HG02840 (cell line): ENCODE measurements at regions not wholly inside any gene's neighbourhood (a gene's known extent, or its start where the extent isn't known, plus 50 kb on each side); places are given as distances from the start of the nearest gene placed in this dataset.

Experiments
- ATAC-seq: cut with Tn5 transposase; IDR thresholded peaks from one replicate; pipeline ENCODE4 v1.9.1; 2021; ENCODE audit warnings: mild to moderate bottlenecking, moderate library complexity, moderate number of reproducible peaks; ENCODE audit not compliant: unreplicated experiment, low FRiP score

- ATAC-seq, result peak; percentile 72
These were observed 585.1 kb downstream of the TLE4 start for GRCh38 chr9:80156756-80157472.

- no peak for ATAC-seq
These were observed 584.5 kb downstream of the TLE4 start for GRCh38 chr9:80156262-80156661.

GRCh38 chr9:80147866-80148265 is 576.1 kb downstream of the TLE4 start:
- no peak for ATAC-seq

DNA sequence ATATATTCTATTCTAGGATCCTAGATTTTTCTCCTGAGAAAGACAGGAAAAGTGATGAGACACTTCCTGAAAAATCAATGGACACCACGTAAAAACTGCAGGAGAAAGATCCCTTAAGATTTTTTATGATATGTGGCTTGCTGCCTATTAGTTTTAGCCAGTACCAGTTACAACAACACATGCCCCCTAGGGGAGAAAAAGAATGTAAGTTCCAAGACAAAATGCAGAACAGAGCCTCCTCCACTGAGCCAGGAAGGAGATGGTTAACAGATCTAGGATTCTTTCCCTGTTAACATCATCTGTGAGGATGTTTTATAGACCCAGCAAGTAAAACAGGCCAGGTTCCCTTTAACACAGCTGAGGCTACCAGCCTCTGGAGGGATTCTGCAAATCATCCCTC is 574.7 kb downstream of the TLE4 start:
- no peak for ATAC-seq

DNA sequence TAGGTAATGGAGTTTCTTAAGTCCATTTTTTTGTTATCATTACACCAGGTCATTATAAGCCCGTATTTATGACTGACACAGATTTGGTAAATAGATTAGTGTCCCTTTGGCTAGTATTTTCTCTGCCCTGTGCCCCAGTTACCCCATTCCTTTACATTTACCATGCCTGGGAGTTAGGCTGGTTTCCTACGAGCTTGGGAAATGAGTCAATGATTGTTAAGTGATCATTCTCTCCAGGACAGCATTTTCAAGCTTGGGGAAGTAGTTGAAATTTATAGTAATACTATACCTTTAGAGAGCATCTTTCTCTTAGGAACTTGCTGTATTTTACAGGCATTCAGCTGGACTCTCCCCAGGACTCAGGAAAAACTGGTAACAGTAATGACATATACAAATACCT is 573.1 kb downstream of the TLE4 start:
- ATAC-seq, result no peak

DNA sequence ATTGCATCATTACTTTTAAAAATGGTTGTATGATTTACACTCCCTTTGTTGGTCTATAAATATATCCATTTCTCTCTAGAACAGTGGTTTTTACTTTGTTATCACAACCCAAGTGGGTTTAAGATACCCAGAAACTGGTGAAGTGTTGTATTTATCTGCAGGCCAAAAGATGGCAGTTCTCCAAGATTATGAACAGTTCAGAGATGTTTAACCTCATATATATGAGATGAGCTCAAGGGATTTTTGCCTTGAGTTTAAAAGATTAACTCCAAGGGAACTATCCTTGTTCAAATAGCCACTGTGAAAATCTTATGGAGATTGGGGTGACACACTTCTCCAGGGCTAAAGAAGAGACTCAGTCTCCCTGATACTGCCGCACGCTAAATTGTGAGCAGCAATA is 572.6 kb downstream of the TLE4 start:
- no peak for ATAC-seq

GRCh38 chr9:80143899-80144298 is 572.1 kb downstream of the TLE4 start:
- ATAC-seq, result no peak

- ATAC-seq, result peak; percentile 95
These were observed 562.7 kb downstream of the TLE4 start for GRCh38 chr9:80134487-80134886.

- no peak for ATAC-seq
These were observed 559.9 kb downstream of the TLE4 start for GRCh38 chr9:80131627-80132026.

DNA sequence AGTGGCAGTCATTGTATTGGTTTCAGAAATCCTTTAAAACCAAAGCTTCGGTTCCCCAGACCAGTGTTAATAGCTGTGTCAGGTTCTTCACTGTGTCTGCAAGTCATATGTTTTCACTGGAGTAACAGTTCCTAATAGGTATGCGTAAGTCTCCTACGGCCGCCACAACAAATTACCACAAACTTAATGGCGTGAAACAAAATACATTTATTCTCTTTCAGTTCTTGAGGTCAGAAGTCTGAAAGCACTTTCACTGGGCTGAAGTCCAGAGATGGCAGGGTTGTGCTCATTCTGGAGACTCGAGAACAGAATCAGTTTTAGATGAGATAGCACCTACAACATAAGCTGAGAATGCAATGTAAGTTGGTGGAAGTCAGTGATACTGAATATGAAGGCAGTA is 556.2 kb downstream of the TLE4 start:
- no peak for ATAC-seq

DNA sequence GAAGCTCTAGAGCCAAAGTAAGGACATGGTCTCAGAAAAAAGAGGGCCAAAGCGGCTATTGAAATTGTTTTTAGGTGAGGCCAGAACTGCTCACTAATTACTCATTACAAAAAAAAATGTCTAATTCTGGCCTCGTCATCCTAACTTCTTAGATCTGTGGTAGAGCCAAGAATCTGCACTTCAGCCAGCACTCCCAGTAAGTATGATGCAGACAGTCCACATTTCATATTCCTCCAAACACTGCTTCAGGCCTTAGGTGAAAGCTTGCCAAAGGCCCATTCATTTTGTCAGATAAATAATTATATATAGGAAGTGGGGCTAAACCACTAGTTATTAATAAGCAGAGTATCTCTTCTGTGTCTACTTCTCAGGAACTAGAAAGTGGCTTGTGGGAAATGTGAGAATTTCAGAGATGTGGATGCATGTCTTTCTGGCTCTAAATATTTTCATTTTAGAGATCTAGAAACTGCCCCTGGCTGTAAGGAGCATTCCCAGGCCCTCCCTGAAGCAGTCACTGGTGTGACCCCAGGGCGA is 554.0 kb downstream of the TLE4 start:
- no peak for ATAC-seq

DNA sequence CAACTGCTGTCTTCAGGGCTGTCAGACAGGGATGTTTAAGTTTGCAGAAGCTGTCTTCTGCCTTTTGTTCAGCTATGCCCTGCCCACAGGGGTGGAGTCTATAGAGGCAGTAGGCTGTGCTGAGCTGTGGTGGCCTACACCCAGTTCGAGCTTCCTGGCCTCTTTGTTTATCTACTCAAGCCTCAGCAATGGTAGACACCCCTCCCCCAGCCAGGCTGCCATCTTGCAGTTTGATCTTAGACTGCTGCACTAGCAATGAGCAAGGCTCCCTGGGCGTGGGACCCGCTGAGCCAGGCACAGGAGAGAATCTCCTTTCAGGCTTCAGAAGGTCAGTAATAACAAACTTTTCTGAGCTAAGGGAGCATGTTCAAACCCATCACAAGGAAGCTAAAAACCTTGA is 545.3 kb downstream of the TLE4 start:
- no peak for ATAC-seq

DNA sequence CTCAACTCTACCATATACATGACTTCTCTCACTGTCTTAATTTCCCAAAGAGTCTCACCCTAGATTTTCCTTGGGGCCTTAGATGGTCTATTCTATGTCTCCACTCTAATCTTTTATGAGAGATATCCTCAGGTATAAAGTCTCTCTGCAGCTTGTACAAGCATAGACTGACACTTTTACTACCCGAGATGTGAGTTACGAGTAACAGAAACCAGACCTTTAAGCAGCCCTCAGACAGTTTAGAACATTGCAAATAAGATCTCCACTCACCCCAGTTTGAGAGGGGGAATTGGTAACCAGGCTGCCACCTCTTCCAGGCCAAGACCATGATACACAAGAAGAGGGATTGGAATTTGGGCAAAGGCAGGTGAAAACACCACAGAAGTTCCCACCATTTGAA is 542.5 kb downstream of the TLE4 start:
- ATAC-seq, result no peak

DNA sequence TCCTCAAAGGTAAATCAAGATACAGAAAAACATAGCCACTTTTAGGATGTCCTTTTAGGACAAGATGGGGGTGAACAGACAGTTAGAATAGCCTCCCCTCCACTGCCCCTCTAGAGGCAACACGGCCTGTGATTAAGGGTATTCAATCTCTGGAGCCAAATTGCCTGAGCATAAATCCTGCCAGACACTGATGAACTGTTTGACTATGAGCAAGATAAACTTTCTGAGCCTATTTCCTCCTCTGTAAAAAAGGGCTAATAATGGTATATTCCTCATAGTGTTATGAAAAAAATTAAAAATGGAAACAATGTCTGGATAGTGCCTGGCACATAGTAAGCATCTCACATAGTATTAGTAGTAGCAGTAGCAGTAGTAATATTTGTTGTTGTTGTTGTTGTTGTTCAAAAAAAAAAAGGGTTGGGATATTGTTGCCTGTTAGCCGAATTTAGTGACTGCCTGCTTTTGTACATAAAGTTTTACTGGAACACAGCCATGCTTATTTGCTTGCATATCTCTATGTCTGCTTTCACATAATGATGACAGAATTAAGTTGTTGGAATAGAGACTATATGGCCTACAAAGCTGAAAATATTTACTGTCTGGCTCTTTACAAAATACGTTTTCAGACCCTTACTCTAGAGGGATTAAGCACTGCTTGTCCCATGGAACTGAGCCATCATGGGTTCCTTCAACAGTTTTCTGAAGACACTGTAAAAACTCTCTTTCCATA is 536.3 kb downstream of the TLE4 start:
- ATAC-seq, result no peak

DNA sequence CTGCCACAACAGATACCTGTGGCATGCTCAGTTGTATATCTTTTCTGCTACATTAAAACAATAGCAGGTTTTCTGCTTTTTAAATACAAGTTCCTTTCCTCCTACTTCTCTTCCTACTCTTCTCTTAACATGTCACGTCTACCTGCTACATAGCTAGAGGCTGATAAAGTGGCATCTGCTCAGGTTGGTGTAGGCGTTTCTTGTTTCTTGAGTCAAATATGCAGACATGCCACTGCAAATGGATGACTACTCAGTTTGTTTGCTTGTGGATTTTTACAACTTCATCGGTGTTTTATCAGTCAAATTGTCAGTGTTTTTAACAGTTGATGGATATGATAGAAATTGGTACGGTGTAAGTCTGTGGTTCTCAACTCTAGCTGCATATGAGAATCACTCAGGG is 525.7 kb downstream of the TLE4 start:
- no peak for ATAC-seq

GRCh38 chr9:80094176-80094771 is 522.5 kb downstream of the TLE4 start:
- no peak for ATAC-seq

DNA sequence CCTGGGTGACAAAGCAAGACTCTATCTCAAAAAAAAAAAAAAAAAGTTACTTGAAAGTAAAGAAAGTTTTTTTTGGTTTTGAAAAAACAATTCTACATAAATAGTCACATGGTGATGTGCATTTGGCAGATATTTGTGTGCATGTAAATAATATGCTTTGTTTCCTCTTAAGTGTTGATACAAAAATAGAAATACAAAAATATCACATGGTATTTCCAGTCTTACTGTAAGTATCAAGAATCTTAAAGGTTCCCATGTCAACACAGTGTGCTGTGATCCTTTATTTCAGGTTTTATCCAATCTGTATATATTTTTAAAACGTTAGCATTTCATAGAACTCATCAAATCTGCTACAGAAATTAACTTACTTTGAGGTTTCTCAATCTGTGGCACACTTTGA is 521.9 kb downstream of the TLE4 start:
- ATAC-seq, result no peak

- ATAC-seq, result no peak
These were observed 519.8 kb downstream of the TLE4 start for GRCh38 chr9:80091526-80091925.

GRCh38 chr9:80090317-80090716 is 518.6 kb downstream of the TLE4 start:
- ATAC-seq, result no peak

GRCh38 chr9:80086822-80087345 is 515.1 kb downstream of the TLE4 start:
- no peak for ATAC-seq

- no peak for ATAC-seq
These were observed 514.6 kb downstream of the TLE4 start for GRCh38 chr9:80086386-80086785.
